Neuron (in vitro differentiated cells): ENCODE measurements at regions not wholly inside any gene's neighbourhood (a gene's known extent, or its start where the extent isn't known, plus 50 kb on each side); places are given as distances from the start of the nearest gene placed in this dataset.

Experiments
- H2AFZ ChIP-seq: one replicate; pipeline ENCODE4 v1.6.1; 2013; ENCODE audit warnings: low read depth, mild to moderate bottlenecking, inconsistent platforms, low read length, moderate library complexity
- H3K27me3 ChIP-seq: one replicate; pipeline ENCODE4 v1.6.1; 2013; ENCODE audit warnings: low read length; ENCODE audit not compliant: insufficient read depth
- H3K36me3 ChIP-seq: one replicate; pipeline ENCODE4 v1.6.1; 2013; ENCODE audit warnings: low read length; ENCODE audit not compliant: insufficient read depth
- H3K4me1 ChIP-seq: one replicate; pipeline ENCODE4 v1.6.1; 2013; ENCODE audit warnings: low read length; ENCODE audit not compliant: insufficient read depth
- H3K4me3 ChIP-seq: 2 replicates; pipeline ENCODE4 v1.5.1; 2013; ENCODE audit warnings: mild to moderate bottlenecking, low read length, moderate library complexity
- H3K9me3 ChIP-seq: one replicate; pipeline ENCODE4 v1.6.1; 2013; ENCODE audit warnings: low read length

- H3K36me3 ChIP-seq, result no peaks in the 10 kb centered on the region
- no peak overlapping the region for H2AFZ ChIP-seq
- H3K4me1 ChIP-seq, result no peaks in the 10 kb centered on the region
- no peak overlapping the region for H3K4me3 ChIP-seq
- H3K27me3 ChIP-seq, result peaks cover 4% of the 10 kb centered on the region
- H3K9me3 ChIP-seq, result no peaks in the 10 kb centered on the region
These were observed 162.4 kb upstream of the POU3F1 start for GRCh38 chr1:38208716-38209632.

GRCh38 chr1:38207906-38208305 is 161.3 kb upstream of the POU3F1 start:
- Histone ChIP-seq H3K9me3 (no peaks in the 10 kb centered on the region), H3K4me1 (no peaks in the 10 kb centered on the region), H2AFZ (no peak overlapping the region), H3K4me3 (no peak overlapping the region), H3K27me3 (peaks cover 4% of the 10 kb centered on the region), H3K36me3 (no peaks in the 10 kb centered on the region)

- H3K4me3 ChIP-seq, result no peak overlapping the region
- no peaks in the 10 kb centered on the region for H3K36me3 ChIP-seq
- no peak overlapping the region for H2AFZ ChIP-seq
- H3K27me3 ChIP-seq, result peaks cover 4% of the 10 kb centered on the region
- H3K4me1 ChIP-seq, result no peaks in the 10 kb centered on the region
- no peaks in the 10 kb centered on the region for H3K9me3 ChIP-seq
These were observed 160.7 kb upstream of the POU3F1 start for GRCh38 chr1:38207275-38207674.

- peaks cover 4% of the 10 kb centered on the region for H3K27me3 ChIP-seq
- H2AFZ ChIP-seq, result no peak overlapping the region
- no peak overlapping the region for H3K4me3 ChIP-seq
- no peaks in the 10 kb centered on the region for H3K4me1 ChIP-seq
- no peaks in the 10 kb centered on the region for H3K36me3 ChIP-seq
- H3K9me3 ChIP-seq, result no peaks in the 10 kb centered on the region
These were observed 158.1 kb upstream of the POU3F1 start for GRCh38 chr1:38204698-38205097.

- Histone ChIP-seq H3K4me1 (no peaks in the 10 kb centered on the region), H3K4me3 (no peak overlapping the region), H3K36me3 (no peaks in the 10 kb centered on the region), H3K27me3 (peaks cover 4% of the 10 kb centered on the region), H3K9me3 (no peaks in the 10 kb centered on the region), H2AFZ (no peak overlapping the region)
These were observed 156.8 kb upstream of the POU3F1 start for GRCh38 chr1:38203441-38203840.

GRCh38 chr1:38201431-38201830 is 154.8 kb upstream of the POU3F1 start:
- no peaks in the 10 kb centered on the region for H3K9me3 ChIP-seq
- H3K4me3 ChIP-seq, result no peak overlapping the region
- no peak overlapping the region for H2AFZ ChIP-seq
- H3K4me1 ChIP-seq, result no peaks in the 10 kb centered on the region
- no peaks in the 10 kb centered on the region for H3K27me3 ChIP-seq
- H3K36me3 ChIP-seq, result no peaks in the 10 kb centered on the region

- H2AFZ ChIP-seq, result no peak overlapping the region
- H3K9me3 ChIP-seq, result no peaks in the 10 kb centered on the region
- no peaks in the 10 kb centered on the region for H3K36me3 ChIP-seq
- no peaks in the 10 kb centered on the region for H3K27me3 ChIP-seq
- no peaks in the 10 kb centered on the region for H3K4me1 ChIP-seq
- no peak overlapping the region for H3K4me3 ChIP-seq
These were observed 152.0 kb upstream of the POU3F1 start for GRCh38 chr1:38198621-38199020.

- Histone ChIP-seq H2AFZ (no peak overlapping the region), H3K36me3 (no peaks in the 10 kb centered on the region), H3K4me1 (no peaks in the 10 kb centered on the region), H3K9me3 (no peaks in the 10 kb centered on the region), H3K27me3 (no peaks in the 10 kb centered on the region), H3K4me3 (no peak overlapping the region)
These were observed 151.5 kb upstream of the POU3F1 start for GRCh38 chr1:38198099-38198498.

- Histone ChIP-seq H3K27me3 (no peaks in the 10 kb centered on the region), H2AFZ (no peak overlapping the region), H3K4me1 (no peaks in the 10 kb centered on the region), H3K36me3 (no peaks in the 10 kb centered on the region), H3K4me3 (no peak overlapping the region), H3K9me3 (no peaks in the 10 kb centered on the region)
These were observed 150.9 kb upstream of the POU3F1 start for GRCh38 chr1:38197312-38198061.

GRCh38 chr1:38194472-38194871 is 147.9 kb upstream of the POU3F1 start:
- H3K4me1 ChIP-seq, result peaks cover 2% of the 10 kb centered on the region
- H2AFZ ChIP-seq, result no peak overlapping the region
- no peaks in the 10 kb centered on the region for H3K36me3 ChIP-seq
- H3K27me3 ChIP-seq, result no peaks in the 10 kb centered on the region
- H3K9me3 ChIP-seq, result no peaks in the 10 kb centered on the region
- no peak overlapping the region for H3K4me3 ChIP-seq

- no peaks in the 10 kb centered on the region for H3K9me3 ChIP-seq
- H2AFZ ChIP-seq, result no peak overlapping the region
- peaks cover 2% of the 10 kb centered on the region for H3K4me1 ChIP-seq
- H3K36me3 ChIP-seq, result no peaks in the 10 kb centered on the region
- H3K4me3 ChIP-seq, result no peak overlapping the region
- H3K27me3 ChIP-seq, result no peaks in the 10 kb centered on the region
These were observed 146.4 kb upstream of the POU3F1 start for GRCh38 chr1:38193040-38193439.

- H3K9me3 ChIP-seq, result no peaks in the 10 kb centered on the region
- no peaks in the 10 kb centered on the region for H3K36me3 ChIP-seq
- H3K4me3 ChIP-seq, result no peak overlapping the region
- H3K4me1 ChIP-seq, result peaks cover 2% of the 10 kb centered on the region
- no peak overlapping the region for H2AFZ ChIP-seq
- H3K27me3 ChIP-seq, result no peaks in the 10 kb centered on the region
These were observed 144.9 kb upstream of the POU3F1 start for GRCh38 chr1:38191461-38191860.

GRCh38 chr1:38190983-38191382 is 144.4 kb upstream of the POU3F1 start:
- no peak overlapping the region for H2AFZ ChIP-seq
- no peaks in the 10 kb centered on the region for H3K36me3 ChIP-seq
- H3K27me3 ChIP-seq, result no peaks in the 10 kb centered on the region
- no peaks in the 10 kb centered on the region for H3K9me3 ChIP-seq
- peaks cover 2% of the 10 kb centered on the region for H3K4me1 ChIP-seq
- H3K4me3 ChIP-seq, result no peak overlapping the region
